Fibroblast of the aortic adventitia (primary cell): ENCODE measurements at regions not wholly inside any gene's neighbourhood (a gene's known extent, or its start where the extent isn't known, plus 50 kb on each side); places are given as distances from the start of the nearest gene placed in this dataset.
A peak's percentile ranks its signal among the peaks of the same experiment; 100 is the strongest.

ENCODE experiments used
- DNase-seq: peaks from one replicate; pipeline ENCODE4 v3.0.0-alpha.2; 2010; ENCODE audit warnings: low read depth
- H3K4me3 ChIP-seq: 2 replicates; pipeline ENCODE4 v1.5.1; 2011; ENCODE audit warnings: low read depth, mild to moderate bottlenecking, control low read depth, low read length, moderate library complexity
- TF ChIP-seq, protein P1 (sequence below): IDR thresholded peaks from 2 replicates; pipeline ENCODE4 v1.5.1; 2011; ENCODE audit warnings: mild to moderate bottlenecking, low read length, control low read depth, inconsistent platforms; ENCODE audit not compliant: insufficient read depth

DNA sequence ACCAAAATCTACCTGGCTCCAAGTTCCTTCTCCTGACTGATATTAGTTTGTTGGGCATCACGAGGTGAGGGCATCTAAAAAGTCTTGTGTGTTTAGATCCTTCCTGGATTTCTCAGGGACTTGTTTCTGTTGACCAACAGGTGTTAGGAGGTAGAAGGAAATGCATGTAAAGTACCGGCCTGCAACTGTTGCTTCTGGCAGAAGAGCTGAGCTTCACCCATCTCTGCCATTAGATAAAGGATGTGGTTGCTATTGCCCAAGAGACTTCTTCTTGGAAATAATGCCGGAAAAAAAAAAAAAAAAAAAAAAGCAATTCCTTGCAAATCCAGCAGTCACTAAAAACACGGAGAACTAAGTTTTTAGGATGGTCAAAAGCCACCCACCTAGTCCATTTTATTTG lies 303.1 kb downstream of the CDH26 start:
- TF ChIP-seq, protein P1, sequence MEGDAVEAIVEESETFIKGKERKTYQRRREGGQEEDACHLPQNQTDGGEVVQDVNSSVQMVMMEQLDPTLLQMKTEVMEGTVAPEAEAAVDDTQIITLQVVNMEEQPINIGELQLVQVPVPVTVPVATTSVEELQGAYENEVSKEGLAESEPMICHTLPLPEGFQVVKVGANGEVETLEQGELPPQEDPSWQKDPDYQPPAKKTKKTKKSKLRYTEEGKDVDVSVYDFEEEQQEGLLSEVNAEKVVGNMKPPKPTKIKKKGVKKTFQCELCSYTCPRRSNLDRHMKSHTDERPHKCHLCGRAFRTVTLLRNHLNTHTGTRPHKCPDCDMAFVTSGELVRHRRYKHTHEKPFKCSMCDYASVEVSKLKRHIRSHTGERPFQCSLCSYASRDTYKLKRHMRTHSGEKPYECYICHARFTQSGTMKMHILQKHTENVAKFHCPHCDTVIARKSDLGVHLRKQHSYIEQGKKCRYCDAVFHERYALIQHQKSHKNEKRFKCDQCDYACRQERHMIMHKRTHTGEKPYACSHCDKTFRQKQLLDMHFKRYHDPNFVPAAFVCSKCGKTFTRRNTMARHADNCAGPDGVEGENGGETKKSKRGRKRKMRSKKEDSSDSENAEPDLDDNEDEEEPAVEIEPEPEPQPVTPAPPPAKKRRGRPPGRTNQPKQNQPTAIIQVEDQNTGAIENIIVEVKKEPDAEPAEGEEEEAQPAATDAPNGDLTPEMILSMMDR, result no peak
- no peak overlapping the region for H3K4me3 ChIP-seq
- DNase-seq, result no peak

DNA sequence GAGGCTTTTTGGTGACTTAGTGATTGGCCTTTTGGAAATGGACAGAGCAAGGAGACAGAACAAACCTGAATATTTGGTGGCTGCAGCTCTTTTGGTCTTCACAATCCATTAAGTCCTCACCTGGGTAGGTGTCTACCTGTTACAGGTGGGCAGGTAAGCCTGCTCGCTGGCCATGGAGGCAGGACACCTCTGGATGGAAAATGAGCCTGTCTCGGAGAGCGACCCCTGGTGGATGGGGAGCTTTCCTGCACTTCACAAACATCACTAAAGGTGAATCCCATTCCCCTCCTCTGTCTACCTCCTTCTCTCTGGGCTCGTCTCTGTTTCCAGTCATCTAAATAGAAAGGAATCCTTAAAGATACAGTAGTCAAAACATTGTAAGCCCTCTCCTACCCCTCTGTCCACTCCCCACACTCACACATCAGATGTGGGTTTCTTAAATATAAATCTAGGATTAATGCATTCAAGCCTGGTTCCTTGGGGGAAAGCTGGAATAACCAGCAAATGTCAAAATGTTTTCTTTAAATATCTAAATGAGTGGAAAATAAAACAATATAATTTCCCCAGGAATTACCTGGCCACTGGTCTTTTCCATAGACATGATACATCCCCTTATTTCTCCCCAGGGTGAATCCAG lies 304.9 kb downstream of the CDH26 start:
- TF ChIP-seq, protein P1, result peak; percentile 52
- H3K4me3 ChIP-seq, result no peak overlapping the region
- peak; percentile 7 for DNase-seq

- TF ChIP-seq, protein P1, result no peak
- no peak for DNase-seq
- H3K4me3 ChIP-seq, result no peak overlapping the region
Measured at GRCh38 chr20:60263725-60264709, 305.8 kb downstream of the CDH26 start.

GRCh38 chr20:60266177-60266823 lies 308.1 kb downstream of the CDH26 start:
- DNase-seq, result no peak
- TF ChIP-seq, protein P1, result no peak
- no peak overlapping the region for H3K4me3 ChIP-seq

DNA sequence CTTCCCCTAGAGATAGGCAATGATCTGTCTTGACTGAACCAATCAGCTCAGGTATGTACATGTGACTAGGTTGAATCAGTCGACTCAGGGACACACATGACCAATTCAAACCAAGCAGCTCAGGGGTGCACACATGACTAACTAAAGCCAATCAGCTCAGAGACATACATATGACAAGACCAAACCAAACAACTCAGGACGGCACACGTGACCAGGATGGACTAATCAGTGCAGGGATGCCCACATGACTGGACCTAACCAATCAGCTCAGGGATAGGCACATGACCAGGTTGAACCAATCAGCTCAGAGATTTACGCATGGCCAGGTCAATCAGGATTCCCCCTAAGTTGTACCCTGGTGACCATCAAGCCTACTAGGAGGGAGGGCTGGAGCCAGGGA lies 310.3 kb downstream of the CDH26 start:
- no peak for DNase-seq
- TF ChIP-seq, protein P1, result no peak
- H3K4me3 ChIP-seq, result no peak overlapping the region

GRCh38 chr20:60269573-60270162 lies 311.4 kb downstream of the CDH26 start:
- no peak for DNase-seq
- no peak overlapping the region for H3K4me3 ChIP-seq
- TF ChIP-seq, protein P1, result no peak
